Esophagus muscularis mucosa (tissue), 4 donors: ENCODE measurements at regions not wholly inside any gene's neighbourhood (a gene's known extent, or its start where the extent isn't known, plus 50 kb on each side); places are given as distances from the start of the nearest gene placed in this dataset.

ENCODE experiments used
- EP300 ChIP-seq: sonication (generic); formaldehyde crosslinking; IDR thresholded peaks from one replicate; pipeline ENCODE4 v1.6.1; 2017; ENCODE audit warnings: antibody characterized with exemption
- POLR2A ChIP-seq: fragments of 450-650 bp; IDR thresholded peaks from one replicate; pipeline ENCODE4 v1.6.1; 2017; ENCODE audit warnings: antibody characterized with exemption, moderate library complexity, mild to moderate bottlenecking, low read depth
- POLR2AphosphoS5 ChIP-seq, 2 donors: sonication (generic); formaldehyde crosslinking; IDR thresholded peaks; one replicate each; pipeline ENCODE4 v1.6.1; 2017; ENCODE audit warnings: antibody characterized with exemption in 2 of 2
- TF ChIP-seq, protein P1 (sequence below), 3 experiments: fragments of 200-600 bp in 2 of 3; fragments of 450-650 bp in 1 of 3; sonication (generic) in 2 of 3; IDR thresholded peaks; one replicate each; pipeline ENCODE4 v1.5.1; 2017 to 2019; ENCODE audit warnings: antibody characterized with exemption in 3 of 3, mild to moderate bottlenecking in 2 of 3, moderate library complexity in 1 of 3

DNA sequence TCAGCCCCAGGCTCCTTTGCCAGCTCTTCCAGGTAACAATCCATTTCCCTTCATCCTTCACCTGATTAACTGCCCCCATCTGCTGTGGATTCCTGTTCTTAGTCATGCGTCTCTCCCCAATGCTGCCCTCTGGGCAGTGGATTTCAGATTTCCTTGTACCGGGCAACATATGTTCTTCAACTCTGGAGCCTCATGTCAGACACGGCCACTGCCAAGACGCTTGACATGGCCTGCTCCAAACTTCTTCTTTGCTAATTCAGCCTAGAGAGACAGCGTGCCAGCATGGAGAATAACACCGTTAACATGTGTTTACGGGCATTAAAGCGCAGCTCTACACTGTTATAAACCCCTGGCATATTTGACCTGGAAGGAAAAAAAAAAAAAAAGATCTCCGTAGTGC lies 1035.1 kb upstream of the NR2F2 start:
- TF ChIP-seq POLR2A = no peak
- TF ChIP-seq, protein P1, sequence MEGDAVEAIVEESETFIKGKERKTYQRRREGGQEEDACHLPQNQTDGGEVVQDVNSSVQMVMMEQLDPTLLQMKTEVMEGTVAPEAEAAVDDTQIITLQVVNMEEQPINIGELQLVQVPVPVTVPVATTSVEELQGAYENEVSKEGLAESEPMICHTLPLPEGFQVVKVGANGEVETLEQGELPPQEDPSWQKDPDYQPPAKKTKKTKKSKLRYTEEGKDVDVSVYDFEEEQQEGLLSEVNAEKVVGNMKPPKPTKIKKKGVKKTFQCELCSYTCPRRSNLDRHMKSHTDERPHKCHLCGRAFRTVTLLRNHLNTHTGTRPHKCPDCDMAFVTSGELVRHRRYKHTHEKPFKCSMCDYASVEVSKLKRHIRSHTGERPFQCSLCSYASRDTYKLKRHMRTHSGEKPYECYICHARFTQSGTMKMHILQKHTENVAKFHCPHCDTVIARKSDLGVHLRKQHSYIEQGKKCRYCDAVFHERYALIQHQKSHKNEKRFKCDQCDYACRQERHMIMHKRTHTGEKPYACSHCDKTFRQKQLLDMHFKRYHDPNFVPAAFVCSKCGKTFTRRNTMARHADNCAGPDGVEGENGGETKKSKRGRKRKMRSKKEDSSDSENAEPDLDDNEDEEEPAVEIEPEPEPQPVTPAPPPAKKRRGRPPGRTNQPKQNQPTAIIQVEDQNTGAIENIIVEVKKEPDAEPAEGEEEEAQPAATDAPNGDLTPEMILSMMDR (IDR thresholded peaks at IDR 0.05) = no peak
- no peak for TF ChIP-seq POLR2AphosphoS5 (IDR thresholded peaks at IDR 0.05)
- TF ChIP-seq EP300 = no peak
